GM12873 (cell line): ENCODE measurements at regions not wholly inside any gene's neighbourhood (a gene's known extent, or its start where the extent isn't known, plus 50 kb on each side); places are given as distances from the start of the nearest gene placed in this dataset.

Experiments
- CTCF ChIP-seq: IDR thresholded peaks from 2 replicates; pipeline ENCODE4 v1.5.1; 2012; ENCODE audit warnings: low read depth, mild to moderate bottlenecking, moderate library complexity, low read length, control low read depth; ENCODE audit not compliant: insufficient read depth; ENCODE audit errors: missing control alignments

- no peak for TF ChIP-seq CTCF
Measured at GRCh38 chr7:33769930-33770329, 135.4 kb upstream of the BMPER start.

GRCh38 chr7:33770576-33770975 is 134.8 kb upstream of the BMPER start:
- no peak for TF ChIP-seq CTCF

- TF ChIP-seq CTCF = no peak
Measured at GRCh38 chr7:33771422-33771821, 133.9 kb upstream of the BMPER start.

- TF ChIP-seq CTCF = no peak
Measured at GRCh38 chr7:33773053-33773452, 132.3 kb upstream of the BMPER start.

GRCh38 chr7:33774762-33775523 is 130.4 kb upstream of the BMPER start:
- no peak for TF ChIP-seq CTCF

GRCh38 chr7:33775790-33776189 is 129.5 kb upstream of the BMPER start:
- no peak for TF ChIP-seq CTCF

- TF ChIP-seq CTCF = no peak
Measured at GRCh38 chr7:33776788-33777187, 128.6 kb upstream of the BMPER start.
